H9 (cell line): ENCODE measurements at regions not wholly inside any gene's neighbourhood (a gene's known extent, or its start where the extent isn't known, plus 50 kb on each side); places are given as distances from the start of the nearest gene placed in this dataset.

Source experiments
- DNase-seq: peaks from one replicate; pipeline ENCODE4 v3.0.0-alpha.2; 2017
- H2AFZ ChIP-seq: one replicate; pipeline ENCODE4 v1.6.1; 2013; ENCODE audit warnings: mild to moderate bottlenecking, low read length, control low read depth, moderate library complexity
- H2AK5ac ChIP-seq: 2 replicates; pipeline ENCODE4 v1.6.1; 2013; ENCODE audit warnings: low read length, control low read depth, mixed read lengths; ENCODE audit not compliant: insufficient read length
- H2BK120ac ChIP-seq: one replicate; pipeline ENCODE4 v1.6.1; 2013; ENCODE audit warnings: low read depth, mild to moderate bottlenecking, low read length, control low read depth, inconsistent platforms; ENCODE audit not compliant: poor library complexity, severe bottlenecking
- H2BK12ac ChIP-seq: 2 replicates; pipeline ENCODE4 v1.6.1; 2013; ENCODE audit warnings: low read length, control low read depth, mixed read lengths, low read depth; ENCODE audit not compliant: insufficient read length
- H2BK15ac ChIP-seq: 2 replicates; pipeline ENCODE4 v1.6.1; 2013; ENCODE audit warnings: low read depth, low read length, control low read depth
- H2BK20ac ChIP-seq: one replicate; pipeline ENCODE4 v1.6.1; 2013; ENCODE audit warnings: low read depth, mild to moderate bottlenecking, low read length, control low read depth, inconsistent platforms; ENCODE audit not compliant: poor library complexity, severe bottlenecking
- H2BK5ac ChIP-seq: 2 replicates; pipeline ENCODE4 v1.6.1; 2013; ENCODE audit warnings: low read length, control low read depth, mixed read lengths; ENCODE audit not compliant: insufficient read length
- H3K14ac ChIP-seq: 2 replicates; pipeline ENCODE4 v1.6.1; 2013; ENCODE audit warnings: low read length, control low read depth; ENCODE audit not compliant: insufficient read depth
- H3K18ac ChIP-seq: 2 replicates; pipeline ENCODE4 v1.6.1; 2013; ENCODE audit warnings: low read depth, mild to moderate bottlenecking, mixed read lengths, low read length, control low read depth; ENCODE audit not compliant: insufficient read length
- H3K23ac ChIP-seq: 2 replicates; pipeline ENCODE4 v1.6.1; 2013; ENCODE audit warnings: low read length, control low read depth, mixed read lengths, low read depth; ENCODE audit not compliant: insufficient read length
- H3K23me2 ChIP-seq: 2 replicates; pipeline ENCODE4 v1.6.1; 2013; ENCODE audit warnings: low read depth, mild to moderate bottlenecking, mixed read lengths, low read length, control low read depth; ENCODE audit not compliant: insufficient read length, poor library complexity, severe bottlenecking
- H3K27ac ChIP-seq: 2 replicates; pipeline ENCODE4 v1.5.1; 2013; ENCODE audit warnings: low read length, control low read depth, mixed read lengths, low read depth; ENCODE audit not compliant: insufficient read length
- H3K27me3 ChIP-seq: 2 replicates; pipeline ENCODE4 v1.6.1; 2013; ENCODE audit warnings: low read length, control low read depth, inconsistent platforms; ENCODE audit not compliant: insufficient read depth
- H3K4ac ChIP-seq: 2 replicates; pipeline ENCODE4 v1.6.1; 2013; ENCODE audit warnings: low read depth, mild to moderate bottlenecking, control low read depth, inconsistent platforms, low read length, moderate library complexity
- H3K4me1 ChIP-seq: 2 replicates; pipeline ENCODE4 v1.6.1; 2013; ENCODE audit warnings: low read length, control low read depth, inconsistent platforms; ENCODE audit not compliant: insufficient read depth
- H3K4me2 ChIP-seq: 2 replicates; pipeline ENCODE4 v1.6.1; 2013; ENCODE audit warnings: low read length, control low read depth, mixed read lengths; ENCODE audit not compliant: insufficient read length, insufficient read depth
- H3K56ac ChIP-seq: 2 replicates; pipeline ENCODE4 v1.6.1; 2013; ENCODE audit warnings: low read depth, mild to moderate bottlenecking, mixed read lengths, low read length, control low read depth; ENCODE audit not compliant: insufficient read length
- H3K79me1 ChIP-seq: 2 replicates; pipeline ENCODE4 v1.6.1; 2013; ENCODE audit warnings: low read depth, mild to moderate bottlenecking, moderate library complexity, low read length, control low read depth, inconsistent platforms; ENCODE audit not compliant: insufficient read depth, poor library complexity, severe bottlenecking
- H3K79me2 ChIP-seq: 2 replicates; pipeline ENCODE4 v1.6.1; 2013; ENCODE audit warnings: low read length, control low read depth, inconsistent platforms; ENCODE audit not compliant: insufficient read depth
- H3K9ac ChIP-seq: 2 replicates; pipeline ENCODE4 v1.6.1; 2013; ENCODE audit warnings: low read length, control low read depth, mixed read lengths; ENCODE audit not compliant: insufficient read length; ENCODE audit errors: extremely low read depth
- H3K9me3 ChIP-seq: one replicate; pipeline ENCODE4 v1.6.1; 2013; ENCODE audit warnings: low read depth, low read length, inconsistent platforms; ENCODE audit not compliant: control insufficient read depth
- H3T11ph ChIP-seq: one replicate; pipeline ENCODE4 v1.6.1; 2013; ENCODE audit warnings: mild to moderate bottlenecking, low read length, control low read depth, inconsistent platforms
- H4K20me1 ChIP-seq: one replicate; pipeline ENCODE4 v1.6.1; 2013; ENCODE audit not compliant: control insufficient read depth, insufficient read length, insufficient read depth
- H4K5ac ChIP-seq: 2 replicates; pipeline ENCODE4 v1.6.1; 2013; ENCODE audit warnings: low read depth, mild to moderate bottlenecking, mixed read lengths, low read length, control low read depth; ENCODE audit not compliant: insufficient read length
- H4K8ac ChIP-seq: replicated peaks from 2 replicates; pipeline ENCODE4 v1.6.1; 2013; ENCODE audit warnings: low read length, control low read depth, mixed read lengths, low read depth; ENCODE audit not compliant: insufficient read length
- H4K91ac ChIP-seq: 2 replicates; pipeline ENCODE4 v1.6.1; 2013; ENCODE audit warnings: low read depth, mild to moderate bottlenecking, moderate library complexity, mixed read lengths, low read length, control low read depth; ENCODE audit not compliant: insufficient read length
- H3K27ac Mint-ChIP-seq, 3 experiments: 2 replicates in 2 of 3; 3 replicates in 1 of 3; pipeline ENCODE4 v1.8.0; 2020 to 2021; ENCODE audit warnings: mixed read lengths in 3 of 3, mild to moderate bottlenecking in 1 of 3, moderate library complexity in 1 of 3
- H3K27me3 Mint-ChIP-seq: 2 replicates; pipeline ENCODE4 v1.8.0; 2021; ENCODE audit warnings: low read depth, mild to moderate bottlenecking, moderate library complexity, mixed read lengths
- H3K36me3 Mint-ChIP-seq, 3 experiments: 2 replicates in 2 of 3; 3 replicates in 1 of 3; pipeline ENCODE4 v1.8.0; 2020 to 2021; ENCODE audit warnings: low read depth in 3 of 3, mixed read lengths in 3 of 3; ENCODE audit not compliant: insufficient read depth in 1 of 3
- H3K4me1 Mint-ChIP-seq, 2 experiments: 2 replicates each; pipeline ENCODE4 v1.8.0; 2020; ENCODE audit warnings: mixed read lengths in 2 of 2
- H3K4me3 Mint-ChIP-seq, 2 experiments: 2 replicates in 1 of 2; 3 replicates in 1 of 2; pipeline ENCODE4 v1.8.0; 2020 to 2021; ENCODE audit warnings: mild to moderate bottlenecking in 2 of 2, mixed read lengths in 2 of 2, moderate library complexity in 1 of 2
- H3K9me3 Mint-ChIP-seq, 2 experiments: 2 replicates in 1 of 2; 3 replicates in 1 of 2; pipeline ENCODE4 v1.8.0; 2020; ENCODE audit warnings: mild to moderate bottlenecking in 2 of 2, mixed read lengths in 2 of 2, moderate library complexity in 1 of 2
- CTCF ChIP-seq: fragments of 200-600 bp; sonication (generic); conservative IDR thresholded peaks from 3 replicates; pipeline ENCODE4 v1.8.0; 2021; ENCODE audit warnings: antibody characterized with exemption, mild to moderate bottlenecking
- WGBS: extraction: QIAGEN DNeasy Blood & Tissue Kit; methylation state at CpG from one replicate; pipeline ENCODE4 v1.1.7; 2013; ENCODE audit warnings: missing lambda C conversion rate, low lambda C conversion rate, mixed read lengths; ENCODE audit not compliant: insufficient read length; ENCODE audit errors: extremely low coverage; 5-methylcytosine and 5-hydroxymethylcytosine counted together

DNA sequence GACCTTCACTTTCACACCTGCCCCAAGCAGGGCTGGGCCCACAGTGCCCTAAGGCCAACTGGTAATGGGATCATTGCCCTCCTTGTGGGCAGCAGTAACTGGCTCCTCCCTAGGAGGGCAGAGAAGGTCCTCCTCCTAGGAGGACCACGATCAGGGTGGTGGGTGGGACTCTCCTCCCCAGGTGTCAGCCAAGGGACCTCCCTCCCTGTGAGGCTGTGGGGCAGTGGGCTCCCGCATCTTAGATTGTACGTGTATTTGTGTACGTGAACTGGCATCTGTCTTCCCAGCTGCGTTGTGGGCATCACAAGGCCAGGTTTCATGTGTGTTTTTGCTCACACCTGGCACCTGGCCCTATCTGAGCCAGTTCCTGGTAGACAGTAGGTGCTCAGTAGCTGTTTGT, 111.8 kb downstream of the SOX1 start:
- Histone ChIP-seq H3K4me2 (no peak overlapping the region), H4K5ac (no peak overlapping the region), H3K23me2 (no peaks in the 10 kb centered on the region), H2BK20ac (no peak overlapping the region), H4K91ac (no peak overlapping the region), H3K79me2 (no peaks in the 10 kb centered on the region), H3K4me1 (no peaks in the 10 kb centered on the region), H3K27me3 (no peaks in the 10 kb centered on the region; the same call in 1 of the 2 replicates), H2BK5ac (no peak overlapping the region), H2AFZ (no peak overlapping the region), H3K14ac (no peak overlapping the region), H3K4ac (no peak overlapping the region), H3T11ph (no peak overlapping the region), H3K23ac (no peak overlapping the region), H2BK15ac (no peak overlapping the region), H3K18ac (no peak overlapping the region), H3K56ac (no peak overlapping the region), H3K27ac (no peak overlapping the region), H2BK120ac (no peak overlapping the region), H3K9ac (no peak overlapping the region), H3K79me1 (no peaks in the 10 kb centered on the region), H2BK12ac (no peak overlapping the region), H2AK5ac (no peak overlapping the region), H4K8ac (no peak overlapping the region), H3K9me3 (no peaks in the 10 kb centered on the region), H4K20me1 (no peaks in the 10 kb centered on the region)
- TF ChIP-seq CTCF: no peak
- Mint-ChIP-seq H3K27me3 (peaks cover 40% of the 10 kb centered on the region), H3K27ac (no peak overlapping the region), H3K9me3 (peaks cover 7 to 9% of the 10 kb centered on the region in 2 experiments), H3K4me1 (peaks cover 3 to 6% of the 10 kb centered on the region in 2 experiments; a peak in 2 of 4 replicates), H3K36me3 (peaks cover 0 to 7% (median 0%) of the 10 kb centered on the region in 3 experiments; a peak in 2 of 7 replicates), H3K4me3 (no peak overlapping the region)
- DNase-seq: no peak
- no CpG with 5 or more reads among the region's 5 CpGs for WGBS
